GM18870 (cell line): ENCODE measurements at regions not wholly inside any gene's neighbourhood (a gene's known extent, or its start where the extent isn't known, plus 50 kb on each side); places are given as distances from the start of the nearest gene placed in this dataset.

Experiments used
- ATAC-seq: cut with Tn5 transposase; IDR thresholded peaks from one replicate; pipeline ENCODE4 v1.9.1; 2021; ENCODE audit warnings: moderate library complexity; ENCODE audit not compliant: unreplicated experiment

- ATAC-seq: no peak
Measured at GRCh38 chr18:76131738-76132137, 363.3 kb downstream of the ZNF516 start.

- ATAC-seq: no peak
Measured at GRCh38 chr18:76130845-76131244, 364.2 kb downstream of the ZNF516 start.

DNA sequence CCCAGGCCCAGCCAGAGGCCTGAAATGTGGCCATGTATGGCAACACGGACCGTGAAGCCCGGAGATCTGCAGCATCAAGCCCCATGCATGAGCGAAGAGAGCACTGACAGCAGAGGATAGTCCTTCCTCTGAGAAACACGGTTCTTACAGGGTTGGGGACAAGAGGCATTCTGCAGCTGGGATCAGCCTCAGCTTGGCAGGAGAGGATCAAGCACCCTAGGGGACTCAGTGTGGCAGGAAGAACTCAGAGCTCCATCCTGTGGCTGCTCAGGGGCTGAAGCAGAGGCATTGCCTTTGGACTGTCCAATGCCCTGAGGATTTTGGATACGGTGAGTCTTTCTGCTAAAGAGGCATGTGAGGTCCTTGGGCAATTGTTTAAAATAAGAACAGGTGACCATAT, 368.7 kb downstream of the ZNF516 start:
- no peak for ATAC-seq

DNA sequence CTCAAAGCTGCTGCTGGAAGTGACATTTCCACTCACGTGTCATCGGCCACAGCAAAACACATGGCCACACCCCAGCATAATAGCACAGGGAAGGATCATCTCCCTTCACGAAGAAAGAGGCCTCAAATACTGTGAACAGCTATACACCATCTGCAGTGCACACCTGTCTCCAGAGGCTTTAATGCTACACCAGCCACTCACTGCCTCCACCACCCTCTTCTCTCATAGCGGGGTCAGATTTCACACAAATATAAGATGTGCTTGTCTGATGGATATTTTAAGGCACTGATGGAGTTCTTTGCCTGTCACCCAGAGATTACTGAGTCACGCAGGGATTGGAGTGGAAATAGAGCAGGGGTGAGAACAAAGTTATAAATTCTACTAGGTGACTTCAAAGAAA, 374.0 kb downstream of the ZNF516 start:
- no peak for ATAC-seq

DNA sequence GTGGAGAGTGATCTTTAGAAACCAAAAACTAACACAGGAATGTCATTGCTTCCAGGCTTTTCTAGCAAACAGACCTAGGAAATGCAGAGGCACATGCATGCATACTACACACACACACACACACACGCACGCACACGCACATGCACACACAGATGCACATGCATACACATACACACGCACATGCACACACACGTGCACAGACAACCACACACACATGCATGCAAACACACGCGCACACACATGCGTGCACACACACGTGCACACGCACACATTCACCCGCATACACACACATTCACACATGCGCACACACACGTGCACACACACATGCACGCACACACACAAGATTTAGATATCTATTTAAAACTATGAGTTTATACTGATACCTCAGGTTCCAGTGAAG, 379.5 kb downstream of the ZNF516 start:
- ATAC-seq: no peak

- no peak for ATAC-seq
Measured at GRCh38 chr18:76113101-76113500, 381.9 kb downstream of the ZNF516 start.

- no peak for ATAC-seq
Measured at GRCh38 chr18:76102626-76103025, 392.4 kb downstream of the ZNF516 start.

DNA sequence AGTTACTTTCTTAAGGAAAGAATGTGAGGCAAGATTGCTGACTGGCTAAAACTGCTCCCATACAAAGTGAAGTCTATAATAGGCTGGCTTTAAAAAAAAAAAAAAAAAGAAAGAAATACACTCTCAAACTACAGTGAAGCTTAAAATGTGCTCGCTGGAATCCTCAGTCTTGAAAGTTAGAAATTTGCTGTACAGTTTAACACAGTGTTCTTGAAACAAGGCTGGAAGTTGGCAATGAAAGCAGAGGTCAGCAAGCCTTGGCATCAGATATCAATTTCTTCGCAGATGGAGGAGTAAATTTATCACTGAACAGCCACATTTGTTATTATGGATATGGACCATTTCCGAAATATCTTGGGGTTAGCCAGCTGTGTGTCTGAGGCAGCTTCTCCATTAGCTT, 392.9 kb downstream of the ZNF516 start:
- no peak for ATAC-seq

GRCh38 chr18:76099931-76100457, 395.0 kb downstream of the ZNF516 start:
- ATAC-seq: no peak

- ATAC-seq: no peak
Measured at GRCh38 chr18:76098674-76099411, 396.2 kb downstream of the ZNF516 start.

- no peak for ATAC-seq
Measured at GRCh38 chr18:76081536-76081935, 413.5 kb downstream of the ZNF516 start.

- no peak for ATAC-seq
Measured at GRCh38 chr18:76080430-76080829, 414.6 kb downstream of the ZNF516 start.

- ATAC-seq: no peak
Measured at GRCh38 chr18:76075777-76076176, 419.3 kb downstream of the ZNF516 start.

GRCh38 chr18:76064998-76065397, 430.0 kb downstream of the ZNF516 start:
- no peak for ATAC-seq

GRCh38 chr18:76058146-76058545, 436.9 kb downstream of the ZNF516 start:
- ATAC-seq: no peak

- ATAC-seq: no peak
Measured at GRCh38 chr18:76057386-76057785, 437.7 kb downstream of the ZNF516 start.

- no peak for ATAC-seq
Measured at GRCh38 chr18:76056471-76057110, 438.5 kb downstream of the ZNF516 start.

- ATAC-seq: no peak
Measured at GRCh38 chr18:76055578-76055977, 439.5 kb downstream of the ZNF516 start.

GRCh38 chr18:76055025-76055424, 440.0 kb downstream of the ZNF516 start:
- ATAC-seq: no peak

GRCh38 chr18:76054156-76054555, 440.9 kb downstream of the ZNF516 start:
- ATAC-seq: no peak

DNA sequence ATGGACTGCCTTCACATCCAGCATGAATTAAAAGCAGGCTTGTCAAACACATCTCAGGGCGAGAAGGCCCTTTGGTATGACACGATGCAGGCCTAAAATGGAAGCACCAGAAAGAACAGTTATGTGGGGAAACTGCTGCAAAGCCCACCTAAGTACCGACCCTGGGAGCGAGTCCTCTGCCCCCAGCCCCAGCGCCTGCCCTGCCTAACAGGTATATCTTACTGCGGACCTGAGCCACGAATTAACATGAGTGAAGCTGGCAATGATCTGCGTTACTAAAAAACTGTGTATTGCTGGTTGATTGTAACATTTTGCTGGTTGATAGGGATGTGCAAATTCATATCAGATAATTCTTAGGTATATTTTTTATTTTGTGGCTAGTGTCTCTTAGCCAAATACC, 441.5 kb downstream of the ZNF516 start:
- no peak for ATAC-seq

DNA sequence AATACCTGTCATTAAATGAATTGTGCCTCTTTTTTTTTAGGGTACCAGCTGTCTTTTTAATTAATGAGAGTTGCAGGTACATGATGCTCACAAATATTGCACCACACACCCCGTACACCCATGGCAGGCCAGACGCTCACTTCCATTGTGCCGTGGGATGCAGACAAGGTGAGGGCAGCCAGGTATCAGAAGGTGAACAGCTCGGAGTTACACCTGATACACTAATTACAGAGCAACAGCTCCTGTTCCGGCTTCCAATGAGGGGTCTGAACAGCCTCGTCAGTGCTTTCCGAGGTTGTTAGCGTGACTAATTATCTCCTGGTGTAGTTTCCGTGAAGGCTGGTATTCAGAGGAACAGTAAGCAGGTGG, 442.8 kb downstream of the ZNF516 start:
- ATAC-seq: no peak
